RPMI8226 (cell line): ENCODE measurements at regions not wholly inside any gene's neighbourhood (a gene's known extent, or its start where the extent isn't known, plus 50 kb on each side); places are given as distances from the start of the nearest gene placed in this dataset.
"Not testable (repeated sequence)": the region's sequence is repeated elsewhere in the genome, so short reads cannot be mapped to it uniquely, and the experiment has no call there.

Experiments
- DNase-seq: peaks from one replicate; pipeline ENCODE4 v3.0.0-alpha.2; 2015

DNA sequence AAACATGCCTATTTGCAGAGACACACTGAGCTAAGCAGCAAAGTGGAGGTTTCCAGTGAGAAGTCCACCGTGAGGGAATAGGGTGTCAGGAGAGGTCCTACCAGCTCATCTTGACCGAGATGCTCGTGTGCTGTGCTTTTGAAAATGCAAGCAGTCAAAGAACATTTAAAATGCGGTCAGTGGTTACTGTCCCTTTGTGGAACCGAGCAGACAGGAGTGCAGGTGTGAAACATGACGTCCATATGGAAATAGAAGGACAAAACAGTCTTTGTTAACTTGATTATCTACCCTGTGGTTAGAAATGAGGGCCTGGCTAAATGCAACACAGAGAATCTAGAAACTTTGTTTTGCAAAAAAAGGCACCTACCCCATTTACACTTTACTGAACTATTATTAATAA, 473.3 kb downstream of the SPATA31A6 start:
- not testable (repeated sequence) for DNase-seq

DNA sequence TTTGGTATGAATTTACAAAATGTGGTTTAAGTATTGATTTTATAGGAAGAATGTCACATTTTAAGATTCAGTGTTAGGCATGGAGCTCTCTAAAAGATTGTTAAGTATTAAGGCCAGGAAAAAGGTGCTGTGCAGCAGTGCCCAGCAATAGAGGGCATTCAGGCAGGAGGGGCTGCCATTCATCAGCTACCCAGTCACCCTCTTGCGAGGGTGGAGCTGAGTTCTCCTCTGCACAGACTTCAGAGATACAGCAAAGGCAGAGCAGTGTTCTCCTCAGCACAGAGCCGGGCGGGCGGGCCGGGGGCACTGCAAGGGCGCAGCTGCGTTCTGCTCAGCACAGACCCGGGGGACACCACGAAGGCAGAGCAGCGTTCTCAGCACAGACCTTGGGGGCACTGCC, 474.0 kb downstream of the SPATA31A6 start:
- not testable (repeated sequence) for DNase-seq

DNA sequence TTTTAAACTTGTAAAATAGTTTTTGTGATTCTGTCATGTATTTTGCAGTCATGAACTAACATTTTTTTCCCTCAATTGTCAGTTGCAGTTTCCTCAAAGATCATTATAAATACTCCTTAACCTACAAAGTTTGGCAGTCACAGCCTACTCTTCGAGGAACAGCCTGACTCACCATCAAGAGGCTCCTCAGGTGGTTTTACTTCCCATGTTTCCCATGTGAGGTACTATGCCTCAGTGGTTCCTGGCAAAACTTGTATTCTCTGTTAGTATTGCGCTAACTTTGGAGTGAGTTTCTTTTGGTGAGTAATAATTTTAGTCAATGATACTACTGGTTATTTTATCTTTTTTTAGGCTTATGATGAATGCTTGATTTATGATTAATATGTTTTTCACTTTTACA, 513.7 kb downstream of the SPATA31A6 start:
- DNase-seq = not testable (repeated sequence)

DNA sequence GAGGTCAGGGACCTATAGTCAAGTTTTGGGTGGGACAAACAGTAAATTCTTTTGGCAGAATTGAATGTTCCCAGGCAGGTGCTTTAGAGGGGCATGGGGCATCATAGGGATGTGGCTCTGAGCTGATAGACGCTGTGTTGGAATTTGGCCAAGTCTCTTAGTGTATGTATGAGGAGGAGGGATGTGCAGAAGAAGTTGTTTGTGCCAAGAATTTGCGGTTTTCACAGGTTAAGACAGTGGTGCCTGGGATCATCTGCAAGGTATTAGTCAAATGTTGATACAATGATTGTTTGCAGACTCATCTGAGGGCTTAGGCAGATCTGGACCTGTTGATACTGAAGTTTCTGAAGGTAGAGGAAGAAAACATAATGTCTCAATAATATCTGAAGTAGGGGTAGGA, 519.4 kb downstream of the SPATA31A6 start:
- DNase-seq = peak; percentile 2

DNA sequence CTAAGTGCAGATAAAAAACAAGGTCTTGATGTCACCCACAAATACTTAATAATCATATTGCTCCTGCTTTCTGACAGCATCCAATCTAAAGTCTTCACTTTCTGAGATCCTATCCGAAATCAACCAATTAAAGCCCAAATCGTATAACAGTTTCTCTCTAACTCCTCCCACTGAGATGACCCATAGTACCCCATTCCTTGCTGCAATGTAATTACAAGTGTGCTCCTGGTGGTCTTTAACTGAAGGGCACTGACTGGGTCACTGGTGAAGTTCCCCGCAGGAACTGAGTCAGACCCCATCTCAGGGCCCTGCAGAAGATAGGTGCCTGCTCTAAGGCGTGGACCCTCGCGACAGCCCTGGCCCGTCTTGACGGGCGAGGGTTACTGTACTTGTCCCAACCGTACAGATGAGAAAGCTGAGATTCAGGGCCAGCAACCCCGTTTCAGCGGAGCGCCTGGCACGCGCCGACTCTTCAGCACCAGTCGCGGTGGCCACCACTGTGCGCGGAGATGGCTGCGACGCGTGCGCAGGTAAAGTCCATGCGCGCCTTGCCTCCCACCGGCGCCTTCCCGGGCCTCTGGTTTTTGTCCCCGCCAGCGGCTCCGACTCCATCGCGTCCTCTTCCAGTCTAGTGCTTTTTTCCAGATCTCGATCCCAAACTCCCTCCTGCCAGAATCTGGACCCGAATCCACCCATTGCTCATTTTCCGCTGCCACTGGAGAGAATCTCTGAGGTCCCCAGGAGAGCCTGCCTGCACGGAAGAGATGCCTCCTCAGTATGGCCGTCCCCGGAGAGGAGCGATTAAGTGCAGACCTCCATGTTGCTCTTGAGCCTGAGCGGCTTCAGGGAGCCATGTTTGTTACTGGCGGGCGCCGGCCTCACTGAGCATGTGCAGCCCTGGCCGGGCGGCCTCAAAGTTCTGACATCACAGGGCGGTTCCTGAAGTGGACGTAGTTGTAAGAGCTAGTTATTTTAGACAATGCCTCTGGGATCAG, 541.7 kb downstream of the SPATA31A6 start:
- DNase-seq = not testable (repeated sequence)

DNA sequence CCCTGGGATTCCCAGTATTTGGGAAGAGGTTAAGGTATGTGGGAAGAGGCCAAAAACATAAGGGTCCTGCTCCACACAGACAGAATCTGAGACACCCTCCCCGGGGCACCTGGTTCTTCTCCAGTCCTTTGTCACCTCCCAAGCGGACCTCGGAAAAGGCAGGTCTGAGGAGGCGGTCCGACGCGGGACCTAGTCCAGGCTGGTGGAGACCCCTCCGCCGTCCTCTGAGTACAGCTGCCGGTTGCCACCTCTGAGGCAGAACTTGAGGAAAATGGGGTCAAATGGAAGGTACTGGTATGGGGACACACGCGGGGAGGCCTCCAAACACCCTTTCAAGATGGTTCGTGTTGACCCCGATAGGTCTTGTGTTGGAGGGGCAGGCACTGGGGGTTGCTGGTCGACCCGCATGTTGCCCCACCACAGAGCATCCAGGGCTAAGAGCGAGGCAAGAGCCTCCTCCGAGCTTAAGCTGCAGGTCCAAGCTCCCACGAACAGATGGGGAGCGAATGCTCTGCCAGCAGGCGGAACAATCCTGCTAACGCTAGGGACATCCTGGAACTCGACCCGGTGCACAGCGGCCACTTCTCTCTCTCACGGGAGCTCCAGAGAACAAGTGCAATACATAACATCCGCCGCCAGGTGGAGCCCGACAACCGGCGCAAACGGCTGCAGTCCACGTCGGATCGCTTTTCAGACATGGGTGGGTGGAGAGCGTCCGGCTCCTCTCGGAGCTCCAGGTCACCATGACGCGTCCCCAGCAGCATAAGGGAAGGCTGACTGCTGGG, 559.8 kb downstream of the SPATA31A6 start:
- DNase-seq = peak; percentile 62

DNA sequence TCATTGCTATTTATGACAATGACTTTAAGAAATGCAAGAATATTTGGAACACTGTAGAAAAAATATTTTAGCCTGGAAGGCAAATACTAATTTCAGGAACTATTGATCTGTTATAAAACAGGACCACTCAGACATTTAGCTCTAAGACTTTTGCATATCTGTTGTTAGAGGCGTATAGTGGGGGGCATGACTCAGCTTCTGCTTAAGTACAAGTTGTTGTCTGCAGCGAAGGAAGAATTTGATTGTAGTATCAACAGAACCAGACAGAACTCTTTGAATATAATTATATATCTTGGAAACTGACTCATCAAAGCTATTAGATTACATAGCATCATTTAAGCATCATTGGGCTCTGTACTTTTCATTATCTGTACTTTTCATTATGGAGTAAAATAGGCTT, 573.8 kb downstream of the SPATA31A6 start:
- not testable (repeated sequence) for DNase-seq

DNA sequence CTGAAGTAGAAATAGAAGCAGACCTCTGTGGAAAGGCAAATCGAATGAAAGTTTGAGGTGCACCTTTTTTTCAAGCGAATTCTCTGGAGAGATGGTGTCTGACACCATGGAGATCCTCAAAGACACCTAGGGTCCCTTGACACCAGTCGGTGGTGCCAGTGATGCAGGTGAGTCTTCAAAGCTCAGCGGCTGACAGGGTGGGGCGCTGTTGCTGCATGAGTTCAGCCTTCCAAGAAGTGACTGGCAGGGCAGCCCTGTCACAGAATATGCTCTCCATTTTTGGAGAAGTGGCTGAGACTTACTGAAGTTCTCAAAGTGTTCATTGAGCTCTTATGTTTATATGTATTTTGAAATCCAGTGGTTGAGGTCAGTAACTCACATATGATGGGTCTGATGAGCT, 575.9 kb downstream of the SPATA31A6 start:
- not testable (repeated sequence) for DNase-seq

DNA sequence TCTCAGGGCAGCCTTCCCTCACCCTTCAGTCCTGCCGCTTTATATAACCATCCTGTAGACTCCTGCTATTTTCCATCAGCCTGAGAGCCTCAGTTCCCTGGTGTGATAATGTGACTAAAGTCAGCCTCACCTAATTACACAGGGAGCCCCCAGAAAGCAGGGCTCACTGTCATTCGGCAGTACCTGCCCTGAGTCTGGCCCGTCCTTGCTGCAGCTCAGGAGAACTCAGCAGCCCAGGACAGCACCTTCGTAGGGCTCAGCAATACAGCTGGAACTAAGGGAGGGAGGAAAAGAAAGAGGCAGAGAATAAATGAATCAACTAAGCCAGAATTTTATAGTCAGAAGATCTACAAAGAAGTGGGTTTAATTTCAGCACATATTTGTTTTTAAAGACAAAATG, 598.7 kb downstream of the SPATA31A6 start:
- not testable (repeated sequence) for DNase-seq

DNA sequence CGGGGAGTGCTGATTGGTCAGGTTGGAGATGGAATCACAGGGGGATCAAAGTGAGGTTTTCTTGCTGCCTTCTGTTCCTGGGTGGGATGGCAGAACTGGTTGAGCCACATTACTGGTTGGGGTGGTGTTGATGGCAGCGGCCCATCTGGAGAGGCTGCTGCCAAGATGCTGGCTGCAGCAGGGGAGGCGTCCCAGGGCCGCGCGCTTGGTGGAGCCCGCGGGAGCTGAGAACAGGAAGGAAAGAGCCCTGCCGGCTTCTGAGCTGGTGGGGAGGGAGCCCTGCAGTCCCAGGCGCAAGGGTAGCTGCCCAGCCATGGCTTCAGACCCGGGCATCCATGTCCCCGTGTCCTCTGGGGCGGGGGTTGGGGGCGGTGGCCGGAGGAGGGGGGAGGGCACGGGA, 609.3 kb downstream of the SPATA31A6 start:
- not testable (repeated sequence) for DNase-seq

DNA sequence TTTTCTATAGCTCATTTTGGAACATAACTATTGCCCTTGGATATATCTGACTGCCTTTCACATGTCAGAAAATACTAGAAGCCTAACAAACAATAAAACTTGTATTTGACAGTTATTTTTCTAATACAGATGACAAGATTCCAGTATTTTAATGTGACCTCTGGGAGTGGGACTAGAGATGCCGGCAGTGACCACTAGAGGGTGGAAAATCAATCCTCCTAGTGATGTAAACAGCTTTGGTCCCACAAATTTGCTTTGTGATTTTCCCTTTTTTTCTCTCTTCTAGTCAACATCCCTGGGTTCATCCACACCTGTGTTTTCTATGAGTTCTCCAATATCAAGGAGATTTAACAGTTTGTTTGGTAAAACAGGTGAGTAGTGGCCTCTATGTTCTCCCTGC, 615.1 kb downstream of the SPATA31A6 start:
- DNase-seq = not testable (repeated sequence)

DNA sequence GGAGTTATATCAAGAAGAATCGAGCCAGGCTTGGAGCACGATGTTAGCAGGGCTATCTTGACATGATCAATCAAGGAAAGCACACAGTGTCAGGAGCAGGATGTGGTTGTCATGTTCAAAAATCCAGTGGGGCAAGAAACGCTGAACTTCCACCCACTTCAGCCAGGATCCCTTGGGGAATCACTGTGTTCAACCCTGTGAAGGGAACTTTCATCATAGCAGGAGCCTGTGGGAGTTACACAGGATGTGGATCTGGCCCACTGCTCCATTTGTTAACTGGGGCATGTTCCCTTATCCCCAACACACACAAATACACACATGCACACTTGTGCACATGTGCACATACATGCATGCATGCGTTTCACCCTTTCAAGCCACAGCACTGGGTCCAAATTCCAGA, 619.3 kb downstream of the SPATA31A6 start:
- DNase-seq = not testable (repeated sequence)

DNA sequence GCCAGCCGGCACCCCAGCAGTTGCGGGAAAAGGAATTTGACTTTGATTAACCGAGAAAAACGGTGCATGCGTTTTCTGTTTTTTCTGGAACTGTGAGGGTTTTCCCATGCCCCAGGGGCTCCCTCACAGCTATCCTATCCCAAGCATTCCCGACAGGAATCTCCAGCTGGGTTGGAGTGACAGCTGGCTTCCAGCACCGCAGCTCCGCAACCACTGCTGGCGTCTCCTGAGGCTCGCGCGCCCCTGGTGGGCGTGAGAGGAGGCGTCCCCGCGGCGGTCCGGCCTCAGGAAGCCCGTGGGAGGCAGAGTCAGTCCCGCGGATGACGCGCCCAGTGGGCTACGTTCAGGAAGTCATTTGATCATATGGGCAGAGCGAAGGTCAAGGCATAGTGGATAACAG, 623.2 kb downstream of the SPATA31A6 start:
- DNase-seq = not testable (repeated sequence)

DNA sequence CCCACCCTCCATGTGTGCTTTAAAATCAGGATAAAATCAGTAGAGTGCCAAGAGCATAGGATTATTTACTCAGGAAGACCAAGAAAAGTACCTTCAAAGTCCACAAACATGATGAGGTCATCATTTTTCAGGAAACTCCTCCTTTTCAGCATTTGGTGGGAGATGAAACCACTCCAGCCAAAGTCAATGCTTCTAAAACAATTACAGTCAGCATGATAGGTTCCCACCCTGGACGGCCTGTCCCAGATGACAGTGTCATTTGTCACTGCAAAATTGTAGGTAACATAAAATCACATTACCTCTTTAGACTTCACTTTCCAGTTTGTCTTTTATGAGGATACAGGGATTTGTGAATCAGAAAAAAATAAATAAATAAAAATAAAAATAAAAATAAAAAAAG, 638.0 kb downstream of the SPATA31A6 start:
- not testable (repeated sequence) for DNase-seq

DNA sequence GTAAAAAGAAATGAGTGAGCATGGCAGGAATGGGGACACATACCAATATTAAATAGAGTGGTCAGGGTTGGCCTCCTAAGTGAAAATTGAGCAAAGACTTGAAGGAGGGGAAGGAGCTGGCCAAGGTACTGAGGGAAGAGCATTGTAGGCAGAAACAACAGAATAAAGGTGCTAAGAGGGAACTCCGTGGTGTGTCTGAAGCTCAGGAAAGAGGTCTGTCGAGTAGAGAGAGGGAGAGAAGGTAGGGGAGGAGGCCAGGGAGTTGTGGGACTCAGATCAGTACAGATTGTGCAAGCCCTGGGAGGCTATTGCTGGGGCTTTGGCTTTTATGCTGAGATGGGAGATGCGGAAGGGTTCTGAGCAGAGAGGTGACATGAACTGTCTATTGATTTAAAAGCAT, 664.7 kb downstream of the SPATA31A6 start:
- DNase-seq = not testable (repeated sequence)

DNA sequence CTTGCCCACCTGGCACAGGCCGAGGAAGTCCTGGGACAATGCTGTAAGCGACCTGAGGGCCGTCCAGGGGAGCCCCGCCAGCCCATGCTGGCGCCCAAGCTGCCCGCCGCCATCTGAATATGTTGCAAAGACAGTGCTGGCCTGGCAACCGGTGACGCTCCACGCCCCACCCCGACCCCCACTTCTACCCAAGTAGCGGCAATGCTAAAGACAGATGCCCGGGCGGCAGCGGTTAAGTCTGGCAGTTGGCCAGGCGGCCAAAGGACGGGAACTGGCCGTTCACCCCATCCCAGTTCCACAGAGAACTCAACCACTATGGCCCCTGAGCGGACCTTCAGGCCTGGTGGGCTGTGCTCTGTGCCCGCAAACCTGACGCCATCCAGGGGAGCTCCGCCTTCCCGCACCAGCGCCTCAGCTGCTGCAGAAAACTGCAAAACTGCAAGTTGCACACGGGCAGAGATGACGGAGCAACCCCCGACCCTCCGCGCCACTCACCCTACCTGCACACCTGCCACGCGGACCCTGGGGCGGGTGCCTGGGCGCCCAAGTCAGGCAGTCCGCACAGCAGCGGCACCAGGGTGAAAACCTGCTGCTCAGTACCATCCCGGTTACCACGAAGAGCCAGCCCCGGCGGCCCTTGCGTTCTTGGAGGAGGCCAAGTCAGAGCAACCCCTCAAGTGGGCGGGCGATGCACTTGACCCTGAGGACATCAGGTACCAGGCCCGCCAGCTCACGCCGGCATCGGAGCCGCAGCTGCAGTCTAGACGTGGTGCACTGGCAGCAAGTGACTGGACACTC, 667.6 kb downstream of the SPATA31A6 start:
- not testable (repeated sequence) for DNase-seq

DNA sequence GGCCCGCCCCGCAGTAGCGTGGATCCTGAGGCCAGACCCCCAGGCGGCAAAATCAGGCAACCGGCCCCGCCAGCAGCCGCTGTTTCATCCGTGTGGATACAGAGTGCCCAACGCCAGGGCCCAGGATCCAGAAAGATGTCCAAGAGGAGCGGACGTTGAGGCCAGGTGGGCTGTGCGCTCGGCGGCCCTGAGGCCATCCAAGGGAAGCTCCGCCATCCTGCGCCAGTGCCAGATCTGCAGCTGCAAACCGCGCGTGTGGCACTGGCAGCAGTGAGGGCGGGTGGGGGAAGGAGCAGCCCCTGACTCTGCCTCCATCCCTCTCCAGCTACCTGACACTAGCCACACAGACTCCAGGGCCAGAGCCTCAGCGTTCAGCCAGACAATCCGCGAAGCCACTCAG, 668.2 kb downstream of the SPATA31A6 start:
- DNase-seq = not testable (repeated sequence)

DNA sequence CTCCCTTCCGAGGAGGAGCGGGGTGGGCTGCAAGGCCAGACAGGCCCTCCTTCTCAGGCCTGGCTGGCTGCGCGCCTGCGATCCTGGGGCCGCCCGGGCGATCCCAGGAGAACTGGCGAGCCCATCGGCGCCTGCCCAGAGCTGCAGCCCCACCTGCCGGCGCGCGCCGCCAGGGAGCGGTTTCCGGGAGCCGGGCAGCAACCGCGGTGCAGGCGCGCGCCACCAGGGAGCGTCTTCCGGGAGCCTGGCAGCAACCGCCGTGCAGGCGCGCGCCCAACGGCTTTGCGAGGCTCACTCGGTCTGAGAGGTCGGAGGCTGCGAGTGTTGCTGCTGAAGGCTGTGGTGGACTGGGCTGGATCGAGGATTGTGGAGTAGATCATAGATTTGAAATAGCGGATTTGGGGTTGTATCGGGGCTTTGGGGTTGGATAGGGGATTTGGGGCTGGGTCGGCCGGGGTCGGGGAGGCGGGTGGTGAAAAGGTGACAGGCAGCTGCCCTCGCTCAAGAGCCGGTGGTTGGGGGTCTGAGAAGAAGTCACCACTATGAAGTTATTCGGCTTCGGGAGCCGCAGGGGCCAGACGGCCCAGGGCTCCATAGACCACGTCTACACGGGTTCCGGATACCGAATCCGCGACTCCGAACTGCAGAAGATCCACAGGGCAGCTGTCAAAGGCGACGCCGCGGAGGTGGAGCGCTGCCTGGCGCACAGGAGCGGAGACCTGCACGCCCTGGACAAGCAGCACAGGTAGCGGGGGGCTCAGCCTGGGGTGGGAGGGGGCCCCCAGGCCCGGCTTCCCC, 668.9 kb downstream of the SPATA31A6 start:
- peak; percentile 60 for DNase-seq

DNA sequence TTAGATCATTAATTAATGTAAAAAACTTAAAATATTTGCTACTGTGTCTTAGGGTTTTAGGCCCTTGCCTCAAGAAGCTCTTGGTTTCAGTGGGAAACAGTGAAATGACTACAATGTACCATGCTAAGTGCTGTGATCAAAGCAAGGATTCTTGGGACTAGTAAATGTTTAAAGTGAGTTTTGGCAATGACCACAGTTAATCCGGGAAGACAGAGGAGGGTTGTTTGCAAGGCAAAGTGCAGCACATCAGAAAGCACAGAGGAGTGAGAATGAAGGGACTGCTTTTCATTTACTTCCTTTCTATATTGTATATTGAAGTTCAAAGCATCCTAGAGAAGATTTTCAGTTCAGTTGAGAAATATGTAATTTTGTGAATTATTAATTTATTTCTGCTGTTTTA, 676.7 kb downstream of the SPATA31A6 start:
- DNase-seq = not testable (repeated sequence)

DNA sequence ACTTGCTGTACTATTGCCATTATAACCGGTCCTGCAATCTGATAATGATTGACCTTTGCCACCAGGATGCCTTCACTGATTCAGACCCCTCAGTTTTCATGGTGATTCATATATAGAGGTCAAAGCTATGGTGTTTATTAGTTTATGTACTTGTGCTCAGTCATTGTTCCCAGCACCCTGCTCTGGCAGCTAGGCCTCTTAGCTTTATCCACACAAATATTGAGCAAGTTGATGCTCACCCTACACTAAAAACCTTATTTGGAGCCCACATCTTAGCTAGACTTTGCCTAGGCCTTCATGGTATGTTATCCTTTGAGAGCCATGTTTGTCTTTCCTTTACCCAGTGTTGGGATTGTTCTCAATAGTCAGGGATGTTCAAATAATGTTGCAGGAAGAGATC, 679.0 kb downstream of the SPATA31A6 start:
- not testable (repeated sequence) for DNase-seq
